HCT116 (cell line): ENCODE measurements at regions not wholly inside any gene's neighbourhood (a gene's known extent, or its start where the extent isn't known, plus 50 kb on each side); places are given as distances from the start of the nearest gene placed in this dataset.

Experiments used
- CTCF ChIP-seq, 3 experiments: fragments of 200-600 bp in 1 of 3; sonication (generic) in 1 of 3; IDR thresholded peaks in 2 of 3; conservative IDR thresholded peaks in 1 of 3; 2 replicates each; pipeline ENCODE4 v1.5.1; 2012 to 2017; ENCODE audit warnings: low read depth in 2 of 3, low read length in 2 of 3, antibody characterized with exemption in 1 of 3, borderline replicate concordance in 1 of 3, control low read depth in 1 of 3, mild to moderate bottlenecking in 1 of 3, mixed read lengths in 1 of 3, mixed run types in 1 of 3, moderate library complexity in 1 of 3; ENCODE audit not compliant: insufficient read depth in 1 of 3
- REST ChIP-seq: IDR thresholded peaks from 2 replicates; pipeline ENCODE4 v1.6.1; 2012; ENCODE audit warnings: low read depth
- SP1 ChIP-seq: IDR thresholded peaks from 2 replicates; pipeline ENCODE4 v1.6.1; 2012; ENCODE audit warnings: low read depth
- TCF7L2 ChIP-seq: IDR thresholded peaks from 2 replicates; pipeline ENCODE4 v1.7.0; 2011; ENCODE audit warnings: borderline replicate concordance, inconsistent platforms; ENCODE audit not compliant: insufficient read depth, insufficient read length; ENCODE audit errors: extremely low read depth
- ZNF274 ChIP-seq: fragments of 200-500 bp; sonication (Bioruptor generic); IDR thresholded peaks from 2 replicates; pipeline ENCODE4 v1.6.1; 2014; ENCODE audit warnings: mild to moderate bottlenecking, low read depth, low read length, inconsistent platforms

GRCh38 chr16:55107851-55108250 is 177.2 kb downstream of the IRX5 start:
- TF ChIP-seq ZNF274 = no peak
- TF ChIP-seq CTCF (IDR thresholded peaks at IDR 0.05 in 2 of 3, conservative IDR thresholded peaks at IDR 0.05 in 1 of 3; ENCODE audit: borderline replicate concordance in 1 of 3, insufficient read depth in 1 of 3, low read depth in 2 of 3, low read length in 2 of 3) = no peak
- no peak for TF ChIP-seq REST
- TF ChIP-seq TCF7L2 = no peak
- no peak for TF ChIP-seq SP1
